Spleen (tissue), 7 donors: ENCODE measurements at regions not wholly inside any gene's neighbourhood (a gene's known extent, or its start where the extent isn't known, plus 50 kb on each side); places are given as distances from the start of the nearest gene placed in this dataset.

Experiments
- CTCF ChIP-seq, 11 experiments: fragments of 200-600 bp in 7 of 11; fragments of 450-650 bp in 4 of 11; sonication (generic) in 4 of 11; IDR thresholded peaks in 8 of 11; conservative IDR thresholded peaks in 3 of 11; 1 replicate in 7 of 11; 2 replicates in 4 of 11; pipeline versions ENCODE4 v1.4.0 to v1.8.0; 2016 to 2021; ENCODE audit warnings: antibody characterized with exemption in 11 of 11, inconsistent platforms in 4 of 11, mild to moderate bottlenecking in 1 of 11
- POLR2AphosphoS5 ChIP-seq, 3 donors: sonication (generic); formaldehyde crosslinking; IDR thresholded peaks; one replicate each; pipeline ENCODE4 v1.5.1; 2017; ENCODE audit warnings: antibody characterized with exemption in 3 of 3
- donor health status: DM: no; HTN: no; CAD: no; lungs with moderate emphysema.
- donor health status: DM: no; HTN: no; CAD: no.
- donor health status: DM: no; HTN: no; CAD: no.

GRCh38 chr21:22191581-22191980, 1193.4 kb downstream of the NCAM2 start:
- TF ChIP-seq CTCF (IDR thresholded peaks at IDR 0.05 in 8 of 11, conservative IDR thresholded peaks at IDR 0.05 in 3 of 11) (no peak), POLR2AphosphoS5 (IDR thresholded peaks at IDR 0.05) (no peak)
